Activated T-helper 2 cell treated with anti-CD3 and anti-CD28 coated beads, Interferon-gamma antibody, Interleukin-2, Interleukin-4, amounts not matched to agents 10 μg/mL and 5 μg/mL and 100 μg/mL, durations not matched to agents 14 hours and 24 hours and 36 hours (primary cell): ENCODE measurements at regions not wholly inside any gene's neighbourhood (a gene's known extent, or its start where the extent isn't known, plus 50 kb on each side); places are given as distances from the start of the nearest gene placed in this dataset.

ENCODE experiments used
- DNase-seq: peaks from one replicate; pipeline ENCODE4 v3.0.0; 2021; ENCODE audit warnings: low spot score
- H3K27ac Mint-ChIP-seq: one replicate; pipeline ENCODE4 v1.8.0; 2021; ENCODE audit warnings: mixed read lengths
- H3K27me3 Mint-ChIP-seq: one replicate; pipeline ENCODE4 v1.8.0; 2021; ENCODE audit warnings: low read depth, mixed read lengths
- H3K36me3 Mint-ChIP-seq: one replicate; pipeline ENCODE4 v1.8.0; 2021; ENCODE audit warnings: low read depth, mixed read lengths
- H3K4me1 Mint-ChIP-seq: one replicate; pipeline ENCODE4 v1.8.0; 2021; ENCODE audit warnings: low read depth, mixed read lengths
- H3K4me3 Mint-ChIP-seq: one replicate; pipeline ENCODE4 v1.8.0; 2021; ENCODE audit warnings: low read depth, mild to moderate bottlenecking, moderate library complexity, mixed read lengths
- H3K9me3 Mint-ChIP-seq: one replicate; pipeline ENCODE4 v1.8.0; 2021; ENCODE audit warnings: mixed read lengths
- intact Hi-C: fragments of 100-400 bp; cut with micrococcal nuclease; formaldehyde crosslinking; loops from one replicate; pipeline ENCODE4 v1.15.1; 2023

GRCh38 chr5:97355775-97356174 lies 172.7 kb upstream of the RIOK2 start:
- Mint-ChIP-seq H3K9me3 (peaks cover 30% of the 10 kb centered on the region), H3K4me1 (no peaks in the 10 kb centered on the region), H3K36me3 (no peaks in the 10 kb centered on the region), H3K27me3 (no peaks in the 10 kb centered on the region), H3K27ac (no peak overlapping the region), H3K4me3 (no peak overlapping the region)
- intact Hi-C loops, result no loop called here
- DNase-seq, result no peak

DNA sequence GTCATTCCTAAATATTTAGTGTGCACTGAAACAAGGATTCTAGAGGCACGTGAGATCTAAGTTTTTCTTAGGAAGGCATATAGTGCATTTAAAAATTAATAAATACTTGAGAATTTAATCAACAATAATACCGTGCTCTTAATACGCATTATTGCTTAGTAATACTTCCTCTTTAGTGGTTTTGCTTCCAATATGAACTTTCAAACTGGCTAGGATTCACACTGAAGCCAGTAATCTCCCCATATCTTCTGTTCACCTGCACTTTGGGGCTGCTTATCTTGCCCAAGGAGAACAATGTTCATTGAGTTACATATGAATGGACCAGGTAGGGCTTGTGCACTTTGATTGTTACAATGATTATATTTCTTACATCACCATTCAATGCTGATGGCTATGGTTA lies 180.5 kb upstream of the RIOK2 start:
- no peaks in the 10 kb centered on the region for H3K27me3 Mint-ChIP-seq
- DNase-seq, result no peak
- intact Hi-C loops, result no loop called here
- no peak overlapping the region for H3K4me3 Mint-ChIP-seq
- no peaks in the 10 kb centered on the region for H3K36me3 Mint-ChIP-seq
- no peak overlapping the region for H3K27ac Mint-ChIP-seq
- H3K4me1 Mint-ChIP-seq, result no peaks in the 10 kb centered on the region
- no peaks in the 10 kb centered on the region for H3K9me3 Mint-ChIP-seq

DNA sequence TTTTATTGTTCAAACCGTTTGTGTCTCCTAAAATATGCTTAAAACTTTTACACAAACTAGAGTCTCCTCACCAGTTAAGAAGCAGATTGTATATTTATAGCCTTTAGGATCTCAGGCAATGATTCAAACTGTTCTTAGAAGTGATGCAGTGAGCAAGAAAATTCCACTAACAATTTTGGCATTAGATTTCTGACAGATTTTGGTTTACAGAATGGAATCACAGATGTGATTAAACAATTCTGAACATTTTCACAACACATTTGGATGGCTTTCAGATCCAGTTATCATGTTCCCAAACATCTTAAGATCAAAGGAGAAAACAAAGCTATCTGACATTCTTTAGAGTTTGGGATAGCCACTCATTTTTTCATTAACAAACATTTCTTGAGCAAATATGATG lies 181.7 kb upstream of the RIOK2 start:
- intact Hi-C loops, result no loop called here
- Mint-ChIP-seq H3K9me3 (no peaks in the 10 kb centered on the region), H3K4me1 (no peaks in the 10 kb centered on the region), H3K36me3 (no peaks in the 10 kb centered on the region), H3K4me3 (no peak overlapping the region), H3K27me3 (no peaks in the 10 kb centered on the region), H3K27ac (no peak overlapping the region)
- DNase-seq, result no peak

GRCh38 chr5:97365163-97365845 lies 182.3 kb upstream of the RIOK2 start:
- intact Hi-C loops, result no loop called here
- no peaks in the 10 kb centered on the region for H3K36me3 Mint-ChIP-seq
- H3K4me1 Mint-ChIP-seq, result no peaks in the 10 kb centered on the region
- H3K9me3 Mint-ChIP-seq, result no peaks in the 10 kb centered on the region
- no peak overlapping the region for H3K27ac Mint-ChIP-seq
- no peaks in the 10 kb centered on the region for H3K27me3 Mint-ChIP-seq
- no peak for DNase-seq
- H3K4me3 Mint-ChIP-seq, result no peak overlapping the region

DNA sequence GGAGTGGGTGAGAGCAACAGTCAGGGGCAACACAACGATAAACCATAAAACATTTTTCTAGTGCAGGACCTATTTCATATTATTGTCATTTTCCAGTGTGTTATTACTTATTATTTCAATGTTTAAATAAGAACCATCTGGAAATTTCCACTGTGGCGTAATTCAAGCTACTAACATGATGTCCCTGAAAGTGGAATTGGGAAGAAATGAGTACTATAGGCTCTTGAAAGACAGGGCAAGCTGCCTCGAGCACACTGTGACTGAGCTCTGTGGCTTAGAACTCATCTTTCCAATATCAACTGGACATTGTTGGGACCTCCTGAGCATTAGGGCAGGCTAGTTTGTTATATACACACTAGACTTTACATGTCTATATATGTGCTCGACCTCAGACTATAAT lies 182.9 kb upstream of the RIOK2 start:
- no peaks in the 10 kb centered on the region for H3K4me1 Mint-ChIP-seq
- intact Hi-C loops, result no loop called here
- H3K4me3 Mint-ChIP-seq, result no peak overlapping the region
- no peaks in the 10 kb centered on the region for H3K9me3 Mint-ChIP-seq
- H3K36me3 Mint-ChIP-seq, result no peaks in the 10 kb centered on the region
- H3K27ac Mint-ChIP-seq, result no peak overlapping the region
- no peak for DNase-seq
- no peaks in the 10 kb centered on the region for H3K27me3 Mint-ChIP-seq

GRCh38 chr5:97375959-97376358 lies 192.9 kb upstream of the RIOK2 start:
- DNase-seq, result no peak
- no peak overlapping the region for H3K4me3 Mint-ChIP-seq
- no peak overlapping the region for H3K27ac Mint-ChIP-seq
- no peaks in the 10 kb centered on the region for H3K36me3 Mint-ChIP-seq
- intact Hi-C loops, result no loop called here
- H3K9me3 Mint-ChIP-seq, result no peaks in the 10 kb centered on the region
- H3K4me1 Mint-ChIP-seq, result no peaks in the 10 kb centered on the region
- no peaks in the 10 kb centered on the region for H3K27me3 Mint-ChIP-seq

GRCh38 chr5:97377582-97377981 lies 194.5 kb upstream of the RIOK2 start:
- Mint-ChIP-seq H3K27ac (no peak overlapping the region), H3K9me3 (no peaks in the 10 kb centered on the region), H3K4me3 (no peak overlapping the region), H3K27me3 (no peaks in the 10 kb centered on the region), H3K36me3 (no peaks in the 10 kb centered on the region), H3K4me1 (no peaks in the 10 kb centered on the region)
- intact Hi-C loops, result no loop called here
- no peak for DNase-seq

DNA sequence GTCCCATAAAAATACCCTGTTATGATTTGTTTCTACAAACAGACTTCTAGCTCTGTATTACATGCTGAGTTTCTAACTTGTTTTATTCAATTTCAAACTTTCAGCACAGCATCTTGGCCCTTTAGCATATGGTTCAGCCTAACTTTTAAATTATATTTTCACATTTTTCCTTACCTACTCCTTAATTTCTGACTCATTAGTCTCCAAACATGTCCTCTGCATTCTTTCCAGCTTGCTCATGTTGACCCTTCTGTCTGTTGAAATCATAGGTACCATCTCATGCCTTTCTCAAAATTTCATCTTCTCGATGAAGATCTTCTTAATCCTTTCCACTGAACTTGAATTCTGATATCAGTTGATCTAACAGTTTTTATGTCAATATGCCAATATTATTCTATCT lies 200.9 kb upstream of the RIOK2 start:
- H3K36me3 Mint-ChIP-seq, result no peaks in the 10 kb centered on the region

GRCh38 chr5:97388794-97389193 lies 205.7 kb upstream of the RIOK2 start:
- no peaks in the 10 kb centered on the region for H3K36me3 Mint-ChIP-seq
- H3K4me3 Mint-ChIP-seq, result no peak overlapping the region
- intact Hi-C loops, result no loop called here
- H3K27ac Mint-ChIP-seq, result no peak overlapping the region
- DNase-seq, result no peak
- H3K4me1 Mint-ChIP-seq, result no peaks in the 10 kb centered on the region
- H3K27me3 Mint-ChIP-seq, result no peaks in the 10 kb centered on the region
- no peaks in the 10 kb centered on the region for H3K9me3 Mint-ChIP-seq

More for the DNA sequence above, 200.9 kb upstream of the RIOK2 start:
- intact Hi-C loops, result no loop called here
- H3K4me3 Mint-ChIP-seq, result no peak overlapping the region
- no peak overlapping the region for H3K27ac Mint-ChIP-seq
- no peak for DNase-seq
- H3K4me1 Mint-ChIP-seq, result no peaks in the 10 kb centered on the region
- no peaks in the 10 kb centered on the region for H3K27me3 Mint-ChIP-seq
- H3K9me3 Mint-ChIP-seq, result no peaks in the 10 kb centered on the region

GRCh38 chr5:97400537-97400936 lies 217.5 kb upstream of the RIOK2 start:
- Mint-ChIP-seq H3K27me3 (no peaks in the 10 kb centered on the region), H3K4me3 (no peak overlapping the region), H3K36me3 (no peaks in the 10 kb centered on the region), H3K9me3 (no peaks in the 10 kb centered on the region), H3K4me1 (no peaks in the 10 kb centered on the region), H3K27ac (no peak overlapping the region)
- DNase-seq, result no peak
- intact Hi-C loops, result no loop called here

- H3K27me3 Mint-ChIP-seq, result no peaks in the 10 kb centered on the region
- H3K36me3 Mint-ChIP-seq, result no peaks in the 10 kb centered on the region
- H3K4me3 Mint-ChIP-seq, result no peak overlapping the region
- H3K4me1 Mint-ChIP-seq, result no peaks in the 10 kb centered on the region
- no peak for DNase-seq
- no peak overlapping the region for H3K27ac Mint-ChIP-seq
- no peaks in the 10 kb centered on the region for H3K9me3 Mint-ChIP-seq
- intact Hi-C loops, result no loop called here
Observed at GRCh38 chr5:97405941-97406340, 222.9 kb upstream of the RIOK2 start.

GRCh38 chr5:97406946-97407676 lies 224.1 kb upstream of the RIOK2 start:
- Mint-ChIP-seq H3K4me1 (no peaks in the 10 kb centered on the region), H3K27me3 (no peaks in the 10 kb centered on the region), H3K27ac (no peak overlapping the region), H3K4me3 (no peak overlapping the region), H3K36me3 (no peaks in the 10 kb centered on the region), H3K9me3 (no peaks in the 10 kb centered on the region)
- no peak for DNase-seq
- intact Hi-C loops, result no loop called here

DNA sequence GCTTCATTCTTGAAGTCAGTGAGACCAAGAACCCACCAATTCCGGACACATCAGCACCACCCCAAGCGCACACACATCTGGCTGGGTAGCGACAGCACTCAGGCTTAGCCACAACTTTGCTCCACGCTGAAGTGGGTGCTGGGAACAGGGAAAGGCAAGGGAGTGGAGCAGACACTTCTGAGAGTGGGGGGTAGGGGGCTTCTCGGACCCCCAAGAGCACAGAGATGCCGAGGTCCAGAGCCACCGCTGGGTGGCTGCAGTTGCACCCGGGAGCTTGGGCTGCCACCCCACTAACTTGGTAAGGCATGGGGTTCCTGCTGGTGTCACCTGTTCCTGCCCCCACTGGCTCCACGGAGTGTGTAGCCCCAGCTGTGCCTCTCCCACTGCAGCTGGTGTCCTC lies 225.3 kb upstream of the RIOK2 start:
- Mint-ChIP-seq H3K9me3 (no peaks in the 10 kb centered on the region), H3K4me1 (no peaks in the 10 kb centered on the region), H3K36me3 (no peaks in the 10 kb centered on the region), H3K27me3 (no peaks in the 10 kb centered on the region), H3K4me3 (no peak overlapping the region), H3K27ac (no peak overlapping the region)
- intact Hi-C loops, result no loop called here
- DNase-seq, result no peak
